Smooth muscle cell (in vitro differentiated cells): ENCODE measurements at regions not wholly inside any gene's neighbourhood (a gene's known extent, or its start where the extent isn't known, plus 50 kb on each side); places are given as distances from the start of the nearest gene placed in this dataset.

Source experiments
- DNase-seq: peaks from one replicate; lab custom pipeline; 2025; ENCODE audit not compliant: unreplicated experiment; lab: John Stamatoyannopoulos, UW
- H2AFZ ChIP-seq: fragments of 200-600 bp; sonication (generic); 2 replicates; pipeline ENCODE4 v1.6.0; 2016; ENCODE audit warnings: antibody characterized with exemption, low read depth, mild to moderate bottlenecking
- H3F3A ChIP-seq: fragments of 200-600 bp; sonication (generic); 2 replicates; pipeline ENCODE4 v1.6.0; 2017; ENCODE audit warnings: antibody characterized with exemption, low read depth
- H3K27ac ChIP-seq: fragments of 200-600 bp; sonication (generic); 2 replicates; pipeline ENCODE4 v1.5.1; 2016; ENCODE audit warnings: low read depth, mild to moderate bottlenecking
- H3K27me3 ChIP-seq: fragments of 200-600 bp; sonication (generic); 2 replicates; pipeline ENCODE4 v1.6.1; 2016; ENCODE audit warnings: low read depth, mild to moderate bottlenecking
- H3K36me3 ChIP-seq: fragments of 200-600 bp; sonication (generic); 2 replicates; pipeline ENCODE4 v1.5.1; 2016; ENCODE audit warnings: low read depth
- H3K4me1 ChIP-seq: fragments of 200-600 bp; sonication (generic); 2 replicates; pipeline ENCODE4 v1.5.1; 2016; ENCODE audit warnings: low read depth
- H3K4me2 ChIP-seq: fragments of 200-600 bp; sonication (generic); 2 replicates; pipeline ENCODE4 v1.6.0; 2016; ENCODE audit warnings: mild to moderate bottlenecking
- H3K4me3 ChIP-seq: fragments of 200-600 bp; sonication (generic); 2 replicates; pipeline ENCODE4 v1.5.1; 2016; ENCODE audit warnings: mild to moderate bottlenecking
- H3K79me2 ChIP-seq: fragments of 200-600 bp; sonication (generic); 2 replicates; pipeline ENCODE4 v1.6.0; 2016; ENCODE audit warnings: low read depth, mild to moderate bottlenecking
- H3K9ac ChIP-seq: fragments of 200-600 bp; sonication (generic); 2 replicates; pipeline ENCODE4 v1.6.0; 2016; ENCODE audit warnings: low read depth
- H3K9me3 ChIP-seq: fragments of 200-600 bp; sonication (generic); replicated peaks from 2 replicates; pipeline ENCODE4 v1.5.1; 2016; ENCODE audit warnings: low read depth
- H4K20me1 ChIP-seq: fragments of 200-600 bp; sonication (generic); 2 replicates; pipeline ENCODE4 v1.6.0; 2016; ENCODE audit warnings: low read depth
- CTCF ChIP-seq: fragments of 200-600 bp; sonication (generic); IDR thresholded peaks from 2 replicates; pipeline ENCODE4 v1.5.1; 2017; ENCODE audit warnings: borderline replicate concordance, mild to moderate bottlenecking, antibody characterized with exemption; ENCODE audit not compliant: insufficient read depth, poor library complexity, severe bottlenecking
- WGBS: methylation state at CpG from one replicate; pipeline ENCODE4 v1.1.7; 2016; ENCODE audit warnings: low lambda C conversion rate; 5-methylcytosine and 5-hydroxymethylcytosine counted together

- Histone ChIP-seq H3K36me3 (no peaks in the 10 kb centered on the region), H2AFZ (no peak overlapping the region), H3K4me3 (no peak overlapping the region), H4K20me1 (no peaks in the 10 kb centered on the region), H3K79me2 (no peaks in the 10 kb centered on the region), H3K27ac (no peak overlapping the region), H3K4me1 (no peaks in the 10 kb centered on the region), H3K9me3 (no peaks in the 10 kb centered on the region), H3K27me3 (no peaks in the 10 kb centered on the region), H3K9ac (no peak overlapping the region), H3F3A (no peaks in the 10 kb centered on the region), H3K4me2 (no peak overlapping the region)
- WGBS = 85% methylated on average over 6 of the region's 6 CpGs
- TF ChIP-seq CTCF = no peak
- DNase-seq = no peak
These were observed 519.1 kb upstream of the IGFBP3 start for GRCh38 chr7:46440186-46440585.

- no peak for DNase-seq
- TF ChIP-seq CTCF = no peak
- Histone ChIP-seq H3K4me3 (no peak overlapping the region), H3K4me1 (no peaks in the 10 kb centered on the region), H3K9me3 (no peaks in the 10 kb centered on the region), H2AFZ (no peak overlapping the region), H3F3A (no peaks in the 10 kb centered on the region), H3K4me2 (no peak overlapping the region), H4K20me1 (no peaks in the 10 kb centered on the region), H3K9ac (no peak overlapping the region), H3K27me3 (no peaks in the 10 kb centered on the region), H3K36me3 (no peaks in the 10 kb centered on the region), H3K27ac (no peak overlapping the region), H3K79me2 (no peaks in the 10 kb centered on the region)
- WGBS = 66% methylated on average over 4 of the region's 4 CpGs
These were observed 511.6 kb upstream of the IGFBP3 start for GRCh38 chr7:46432708-46433107.

- no peaks in the 10 kb centered on the region for H3K27me3 ChIP-seq
- no peaks in the 10 kb centered on the region for H3K36me3 ChIP-seq
- H4K20me1 ChIP-seq = no peaks in the 10 kb centered on the region
- no peaks in the 10 kb centered on the region for H3K4me1 ChIP-seq
- H3K79me2 ChIP-seq = no peaks in the 10 kb centered on the region
- no peak overlapping the region for H3K27ac ChIP-seq
- no peaks in the 10 kb centered on the region for H3F3A ChIP-seq
- no peak overlapping the region for H3K4me2 ChIP-seq
- DNase-seq = no peak
- H3K9me3 ChIP-seq = no peaks in the 10 kb centered on the region
- no peak overlapping the region for H3K4me3 ChIP-seq
- no peak for TF ChIP-seq CTCF
- no peak overlapping the region for H3K9ac ChIP-seq
- H2AFZ ChIP-seq = no peak overlapping the region
These were observed 507.2 kb upstream of the IGFBP3 start for GRCh38 chr7:46428295-46428694.

- no peaks in the 10 kb centered on the region for H4K20me1 ChIP-seq
- WGBS = 68% methylated on average over 1 of the region's 1 CpG
- no peaks in the 10 kb centered on the region for H3K36me3 ChIP-seq
- H3K27me3 ChIP-seq = no peaks in the 10 kb centered on the region
- no peaks in the 10 kb centered on the region for H3K9me3 ChIP-seq
- peak overlapping the region; percentile 21 for H3K9ac ChIP-seq
- no peak for DNase-seq
- H3F3A ChIP-seq = no peaks in the 10 kb centered on the region
- H3K4me1 ChIP-seq = no peaks in the 10 kb centered on the region
- H3K4me2 ChIP-seq = peak overlapping the region; percentile 44
- no peak for TF ChIP-seq CTCF
- H2AFZ ChIP-seq = peak overlapping the region; percentile 19
- H3K27ac ChIP-seq = no peak overlapping the region
- no peaks in the 10 kb centered on the region for H3K79me2 ChIP-seq
- H3K4me3 ChIP-seq = no peak overlapping the region
These were observed 503.9 kb upstream of the IGFBP3 start for GRCh38 chr7:46424934-46425333.
